DOHH2 (cell line): ENCODE measurements at regions not wholly inside any gene's neighbourhood (a gene's known extent, or its start where the extent isn't known, plus 50 kb on each side); places are given as distances from the start of the nearest gene placed in this dataset.

ENCODE experiments used
- EZH2phosphoT487 ChIP-seq: fragments of 200-600 bp; sonication (generic); IDR thresholded peaks from 2 replicates; pipeline ENCODE4 v1.6.1; 2017; ENCODE audit warnings: borderline replicate concordance, mild to moderate bottlenecking, antibody characterized with exemption, low read length, moderate library complexity, mixed read lengths
- TF ChIP-seq, protein P1 (sequence below): fragments of 200-600 bp; sonication (generic); IDR thresholded peaks from one replicate; pipeline ENCODE4 v1.5.1; 2014; ENCODE audit warnings: antibody characterized with exemption, mild to moderate bottlenecking, low read depth, low read length; ENCODE audit not compliant: poor library complexity, severe bottlenecking

DNA sequence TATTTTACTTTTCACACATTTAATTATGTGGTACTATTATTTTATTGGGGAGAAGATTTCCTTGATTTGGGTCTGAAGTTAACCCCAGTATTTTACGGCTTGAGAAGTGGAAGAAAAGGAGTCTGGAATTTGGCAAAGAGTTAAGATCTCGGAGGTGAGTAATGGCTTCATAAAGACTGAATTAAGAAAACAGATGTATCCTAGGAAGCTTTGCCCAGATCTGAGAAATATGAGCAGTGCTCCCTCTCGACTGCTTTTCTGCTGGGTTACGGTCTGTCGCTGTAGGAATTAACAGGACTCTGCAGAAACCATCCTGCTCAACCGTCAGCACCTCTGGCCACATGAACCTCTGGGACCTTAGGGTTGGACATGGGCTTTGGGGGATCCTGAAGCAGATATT, 163.6 kb upstream of the NDN start:
- TF ChIP-seq, protein P1, sequence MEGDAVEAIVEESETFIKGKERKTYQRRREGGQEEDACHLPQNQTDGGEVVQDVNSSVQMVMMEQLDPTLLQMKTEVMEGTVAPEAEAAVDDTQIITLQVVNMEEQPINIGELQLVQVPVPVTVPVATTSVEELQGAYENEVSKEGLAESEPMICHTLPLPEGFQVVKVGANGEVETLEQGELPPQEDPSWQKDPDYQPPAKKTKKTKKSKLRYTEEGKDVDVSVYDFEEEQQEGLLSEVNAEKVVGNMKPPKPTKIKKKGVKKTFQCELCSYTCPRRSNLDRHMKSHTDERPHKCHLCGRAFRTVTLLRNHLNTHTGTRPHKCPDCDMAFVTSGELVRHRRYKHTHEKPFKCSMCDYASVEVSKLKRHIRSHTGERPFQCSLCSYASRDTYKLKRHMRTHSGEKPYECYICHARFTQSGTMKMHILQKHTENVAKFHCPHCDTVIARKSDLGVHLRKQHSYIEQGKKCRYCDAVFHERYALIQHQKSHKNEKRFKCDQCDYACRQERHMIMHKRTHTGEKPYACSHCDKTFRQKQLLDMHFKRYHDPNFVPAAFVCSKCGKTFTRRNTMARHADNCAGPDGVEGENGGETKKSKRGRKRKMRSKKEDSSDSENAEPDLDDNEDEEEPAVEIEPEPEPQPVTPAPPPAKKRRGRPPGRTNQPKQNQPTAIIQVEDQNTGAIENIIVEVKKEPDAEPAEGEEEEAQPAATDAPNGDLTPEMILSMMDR: no peak
- no peak for TF ChIP-seq EZH2phosphoT487
